ENCODE measurements at regions not wholly inside any gene's neighbourhood (a gene's known extent, or its start where the extent isn't known, plus 50 kb on each side); places are given as distances from the start of the nearest gene placed in this dataset.

- H3K27ac ChIP-seq (ENCODE audit: low read depth, low read length) = no peak overlapping the region
- H3K4me1 ChIP-seq (ENCODE audit: control insufficient read depth in 1 of 2, insufficient read depth in 2 of 2, low read length in 2 of 2) = no peaks in the 10 kb centered on the region
Measured at GRCh38 chr4:14646831-14647230, 355.4 kb upstream of the CPEB2 start.

GRCh38 chr4:14650127-14650526, 352.2 kb upstream of the CPEB2 start:
- H3K4me3 ChIP-seq (ENCODE audit: low read depth, low read length) = no peak overlapping the region
- no peak overlapping the region for H3K27ac ChIP-seq (ENCODE audit: low read depth, low read length)
- H3K4me2 ChIP-seq (ENCODE audit: low read length) = no peak overlapping the region
- no peak for DNase-seq
- no peak overlapping the region for H4K8ac ChIP-seq (ENCODE audit: low read depth, low read length)
- no peak overlapping the region for H4K91ac ChIP-seq (ENCODE audit: low read depth, low read length)
- no peaks in the 10 kb centered on the region for H3K4me1 ChIP-seq (ENCODE audit: control insufficient read depth in 1 of 2, insufficient read depth in 2 of 2, low read length in 2 of 2)
- no peaks in the 10 kb centered on the region for H3K79me1 ChIP-seq (ENCODE audit: low read length)
- H2AFZ ChIP-seq (ENCODE audit: insufficient read depth, low read length, poor library complexity) = no peak overlapping the region
- H2AK5ac ChIP-seq (ENCODE audit: low read length) = no peak overlapping the region
- H3K14ac ChIP-seq (ENCODE audit: low read length) = no peak overlapping the region
- no peak overlapping the region for H2BK120ac ChIP-seq (ENCODE audit: insufficient read depth, low read length, poor library complexity)
- no peak overlapping the region for H2BK5ac ChIP-seq (ENCODE audit: low read depth, low read length, poor library complexity)
- H4K12ac ChIP-seq (ENCODE audit: low read depth, low read length) = no peak overlapping the region
- H3K18ac ChIP-seq (ENCODE audit: low read length) = no peak overlapping the region
- WGBS (ENCODE audit: extremely low coverage, insufficient coverage, insufficient read length) = no CpG with 5 or more reads among the region's 2 CpGs
- H3K23ac ChIP-seq (ENCODE audit: low read length) = no peak overlapping the region
- no peaks in the 10 kb centered on the region for H3K9me3 ChIP-seq (ENCODE audit: insufficient read depth, low read depth, low read length)
- no peak overlapping the region for H3K4ac ChIP-seq (ENCODE audit: low read depth, low read length)
- H2BK12ac ChIP-seq (ENCODE audit: low read length) = no peak overlapping the region
- H3K9ac ChIP-seq (ENCODE audit: low read length) = no peak overlapping the region
- no peaks in the 10 kb centered on the region for H3K36me3 ChIP-seq (ENCODE audit: control insufficient read depth in 1 of 2, insufficient read depth in 2 of 2, low read length in 2 of 2)
- H3K27me3 ChIP-seq (ENCODE audit: insufficient read depth, low read length) = no peaks in the 10 kb centered on the region
- no peaks in the 10 kb centered on the region for H3K79me2 ChIP-seq (ENCODE audit: control insufficient read depth, insufficient read depth, low read length, poor library complexity)

More at GRCh38 chr4:14646831-14647230, 355.4 kb upstream of the CPEB2 start:
- Histone ChIP-seq H3K4me2 (ENCODE audit: low read length) (no peak overlapping the region), H2BK5ac (ENCODE audit: low read depth, low read length, poor library complexity) (no peak overlapping the region), H2BK12ac (ENCODE audit: low read length) (no peak overlapping the region), H4K91ac (ENCODE audit: low read depth, low read length) (no peak overlapping the region), H3K23ac (ENCODE audit: low read length) (no peak overlapping the region), H3K36me3 (ENCODE audit: control insufficient read depth in 1 of 2, insufficient read depth in 2 of 2, low read length in 2 of 2) (no peaks in the 10 kb centered on the region), H3K4ac (ENCODE audit: low read depth, low read length) (no peak overlapping the region), H4K12ac (ENCODE audit: low read depth, low read length) (no peak overlapping the region), H2AK5ac (ENCODE audit: low read length) (no peak overlapping the region), H3K27me3 (ENCODE audit: insufficient read depth, low read length) (no peaks in the 10 kb centered on the region), H2BK120ac (ENCODE audit: insufficient read depth, low read length, poor library complexity) (no peak overlapping the region), H4K8ac (ENCODE audit: low read depth, low read length) (no peak overlapping the region), H3K4me3 (ENCODE audit: low read depth, low read length) (no peak overlapping the region), H3K79me2 (ENCODE audit: control insufficient read depth, insufficient read depth, low read length, poor library complexity) (no peaks in the 10 kb centered on the region), H3K9ac (ENCODE audit: low read length) (no peak overlapping the region), H3K9me3 (ENCODE audit: insufficient read depth, low read depth, low read length) (no peaks in the 10 kb centered on the region), H3K18ac (ENCODE audit: low read length) (no peak overlapping the region), H2AFZ (ENCODE audit: insufficient read depth, low read length, poor library complexity) (no peak overlapping the region), H3K79me1 (ENCODE audit: low read length) (no peaks in the 10 kb centered on the region), H3K14ac (ENCODE audit: low read length) (no peak overlapping the region)
- no peak for DNase-seq
- WGBS (ENCODE audit: extremely low coverage, insufficient coverage, insufficient read length) = no CpG with 5 or more reads among the region's 1 CpG

- Histone ChIP-seq H4K91ac (ENCODE audit: low read depth, low read length) (no peak overlapping the region), H2AK5ac (ENCODE audit: low read length) (no peak overlapping the region), H2AFZ (ENCODE audit: insufficient read depth, low read length, poor library complexity) (no peak overlapping the region), H4K8ac (ENCODE audit: low read depth, low read length) (no peak overlapping the region), H3K4ac (ENCODE audit: low read depth, low read length) (no peak overlapping the region), H4K12ac (ENCODE audit: low read depth, low read length) (no peak overlapping the region), H3K9ac (ENCODE audit: low read length) (no peak overlapping the region), H2BK5ac (ENCODE audit: low read depth, low read length, poor library complexity) (no peak overlapping the region), H3K27me3 (ENCODE audit: insufficient read depth, low read length) (no peaks in the 10 kb centered on the region), H3K79me1 (ENCODE audit: low read length) (no peaks in the 10 kb centered on the region), H3K36me3 (ENCODE audit: control insufficient read depth in 1 of 2, insufficient read depth in 2 of 2, low read length in 2 of 2) (no peaks in the 10 kb centered on the region), H2BK12ac (ENCODE audit: low read length) (no peak overlapping the region), H3K79me2 (ENCODE audit: control insufficient read depth, insufficient read depth, low read length, poor library complexity) (no peaks in the 10 kb centered on the region), H3K4me3 (ENCODE audit: low read depth, low read length) (no peak overlapping the region), H2BK120ac (ENCODE audit: insufficient read depth, low read length, poor library complexity) (no peak overlapping the region), H3K23ac (ENCODE audit: low read length) (no peak overlapping the region), H3K4me2 (ENCODE audit: low read length) (no peak overlapping the region), H3K14ac (ENCODE audit: low read length) (no peak overlapping the region), H3K9me3 (ENCODE audit: insufficient read depth, low read depth, low read length) (no peaks in the 10 kb centered on the region), H3K4me1 (ENCODE audit: control insufficient read depth in 1 of 2, insufficient read depth in 2 of 2, low read length in 2 of 2) (no peaks in the 10 kb centered on the region), H3K27ac (ENCODE audit: low read depth, low read length) (no peak overlapping the region), H3K18ac (ENCODE audit: low read length) (no peak overlapping the region)
- WGBS (ENCODE audit: extremely low coverage, insufficient coverage, insufficient read length) = no CpG with 5 or more reads among the region's 2 CpGs
- no peak for DNase-seq
Measured at GRCh38 chr4:14652522-14652921, 349.8 kb upstream of the CPEB2 start.

- H3K9me3 ChIP-seq (ENCODE audit: insufficient read depth, low read depth, low read length) = no peaks in the 10 kb centered on the region
- no peak overlapping the region for H2BK5ac ChIP-seq (ENCODE audit: low read depth, low read length, poor library complexity)
- no peak overlapping the region for H2AK5ac ChIP-seq (ENCODE audit: low read length)
- no peak overlapping the region for H3K4me2 ChIP-seq (ENCODE audit: low read length)
- H3K4ac ChIP-seq (ENCODE audit: low read depth, low read length) = no peak overlapping the region
- DNase-seq = no peak
- no peaks in the 10 kb centered on the region for H3K79me2 ChIP-seq (ENCODE audit: control insufficient read depth, insufficient read depth, low read length, poor library complexity)
- WGBS (ENCODE audit: extremely low coverage, insufficient coverage, insufficient read length) = no CpG with 5 or more reads among the region's 2 CpGs
- H3K18ac ChIP-seq (ENCODE audit: low read length) = no peak overlapping the region
- H3K27ac ChIP-seq (ENCODE audit: low read depth, low read length) = no peak overlapping the region
- H3K36me3 ChIP-seq (ENCODE audit: control insufficient read depth in 1 of 2, insufficient read depth in 2 of 2, low read length in 2 of 2) = no peaks in the 10 kb centered on the region
- H4K12ac ChIP-seq (ENCODE audit: low read depth, low read length) = no peak overlapping the region
- no peak overlapping the region for H3K14ac ChIP-seq (ENCODE audit: low read length)
- H2BK120ac ChIP-seq (ENCODE audit: insufficient read depth, low read length, poor library complexity) = no peak overlapping the region
- no peak overlapping the region for H2BK12ac ChIP-seq (ENCODE audit: low read length)
- H3K79me1 ChIP-seq (ENCODE audit: low read length) = no peaks in the 10 kb centered on the region
- no peak overlapping the region for H4K8ac ChIP-seq (ENCODE audit: low read depth, low read length)
- no peaks in the 10 kb centered on the region for H3K4me1 ChIP-seq (ENCODE audit: control insufficient read depth in 1 of 2, insufficient read depth in 2 of 2, low read length in 2 of 2)
- no peak overlapping the region for H4K91ac ChIP-seq (ENCODE audit: low read depth, low read length)
- H3K9ac ChIP-seq (ENCODE audit: low read length) = no peak overlapping the region
- H3K27me3 ChIP-seq (ENCODE audit: insufficient read depth, low read length) = no peaks in the 10 kb centered on the region
- no peak overlapping the region for H2AFZ ChIP-seq (ENCODE audit: insufficient read depth, low read length, poor library complexity)
- H3K4me3 ChIP-seq (ENCODE audit: low read depth, low read length) = no peak overlapping the region
- no peak overlapping the region for H3K23ac ChIP-seq (ENCODE audit: low read length)
Measured at GRCh38 chr4:14653338-14653737, 348.9 kb upstream of the CPEB2 start.

Data from trophoblast cell (in vitro differentiated cells and primary cell).